ENCODE measurements at regions not wholly inside any gene's neighbourhood (a gene's known extent, or its start where the extent isn't known, plus 50 kb on each side); places are given as distances from the start of the nearest gene placed in this dataset.

DNA sequence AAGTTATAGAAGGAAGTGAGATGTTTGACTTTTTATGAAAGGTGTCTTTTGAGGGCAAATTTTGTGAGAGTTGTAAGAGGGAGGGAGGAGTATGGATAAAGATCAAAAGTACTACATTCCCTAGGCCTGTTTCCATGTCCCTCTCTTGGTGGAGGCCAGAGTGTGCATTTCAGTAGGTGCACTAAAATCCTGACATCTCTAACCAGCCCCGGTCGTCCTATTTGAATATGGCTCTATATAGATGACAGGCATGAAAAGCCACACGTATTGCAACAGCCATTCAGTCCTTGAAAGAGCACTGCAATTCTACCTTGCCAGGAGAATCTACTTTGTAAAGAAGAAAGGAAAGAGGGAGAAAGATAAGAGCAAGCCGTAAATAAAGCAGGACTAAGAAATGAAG lies 510.1 kb downstream of the IRS2 start:
- TF ChIP-seq, protein P1, sequence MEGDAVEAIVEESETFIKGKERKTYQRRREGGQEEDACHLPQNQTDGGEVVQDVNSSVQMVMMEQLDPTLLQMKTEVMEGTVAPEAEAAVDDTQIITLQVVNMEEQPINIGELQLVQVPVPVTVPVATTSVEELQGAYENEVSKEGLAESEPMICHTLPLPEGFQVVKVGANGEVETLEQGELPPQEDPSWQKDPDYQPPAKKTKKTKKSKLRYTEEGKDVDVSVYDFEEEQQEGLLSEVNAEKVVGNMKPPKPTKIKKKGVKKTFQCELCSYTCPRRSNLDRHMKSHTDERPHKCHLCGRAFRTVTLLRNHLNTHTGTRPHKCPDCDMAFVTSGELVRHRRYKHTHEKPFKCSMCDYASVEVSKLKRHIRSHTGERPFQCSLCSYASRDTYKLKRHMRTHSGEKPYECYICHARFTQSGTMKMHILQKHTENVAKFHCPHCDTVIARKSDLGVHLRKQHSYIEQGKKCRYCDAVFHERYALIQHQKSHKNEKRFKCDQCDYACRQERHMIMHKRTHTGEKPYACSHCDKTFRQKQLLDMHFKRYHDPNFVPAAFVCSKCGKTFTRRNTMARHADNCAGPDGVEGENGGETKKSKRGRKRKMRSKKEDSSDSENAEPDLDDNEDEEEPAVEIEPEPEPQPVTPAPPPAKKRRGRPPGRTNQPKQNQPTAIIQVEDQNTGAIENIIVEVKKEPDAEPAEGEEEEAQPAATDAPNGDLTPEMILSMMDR (IDR thresholded peaks at IDR 0.05), result no peak
- no peak for TF ChIP-seq POLR2A (IDR thresholded peaks at IDR 0.05)
